ENCODE measurements at regions not wholly inside any gene's neighbourhood (a gene's known extent, or its start where the extent isn't known, plus 50 kb on each side); places are given as distances from the start of the nearest gene placed in this dataset.

DNA sequence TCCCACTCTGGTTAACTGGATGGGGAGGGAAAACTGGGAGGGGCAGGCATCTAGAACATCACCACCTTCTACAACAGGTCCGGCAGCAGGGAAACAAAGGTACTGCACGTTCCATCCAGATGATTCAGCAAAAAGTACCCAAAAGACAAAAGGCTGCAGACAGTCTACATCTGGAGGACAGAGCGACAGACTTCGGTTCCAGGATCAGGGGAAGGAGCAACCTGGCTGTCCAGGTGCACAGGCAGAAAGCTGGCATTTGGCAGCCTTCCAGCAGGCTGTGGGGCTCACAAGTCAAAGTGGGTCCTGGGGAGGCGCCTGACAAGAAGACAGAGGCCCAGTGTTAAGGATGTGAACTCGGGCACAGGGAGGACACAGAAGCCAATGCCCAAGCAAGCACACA is 202.9 kb downstream of the SUCLA2 start:
- H3K4me1 ChIP-seq (ENCODE audit: insufficient read depth, low read length): no peaks in the 10 kb centered on the region
- H3K9ac ChIP-seq (ENCODE audit: insufficient read depth, low read depth, low read length): no peak overlapping the region
- H3K9me3 ChIP-seq (ENCODE audit: low read length): peaks cover 10% of the 10 kb centered on the region
- ChIA-PET POLR2A (no interaction called here), CTCF (ENCODE audit: low intra/inter-chr PET ratio, low total read pairs) (no interaction called here)
- in situ Hi-C loops (cut with HindIII; ENCODE audit: extremely low pct_ligation_motif_present, low pct_unique_long_range_greater_than_20kb) (no loop called here), intact Hi-C loops (cut with micrococcal nuclease; ENCODE audit: unreplicated experiment) (loop anchor here (2.0 to 10.0 kb wide), 2 partner anchors 137 to 271 kb away; no protein-coding TSS in a partner anchor)
- no peak overlapping the region for H3K27ac ChIP-seq (ENCODE audit: extremely low read length, insufficient read depth, low read length)
- H2AFZ ChIP-seq (ENCODE audit: low read length): no peak overlapping the region
- H3K27me3 ChIP-seq (ENCODE audit: control insufficient read depth in 1 of 2, insufficient read depth in 2 of 2, low read length in 2 of 2): no peaks in the 10 kb centered on the region
- DNase-seq (ENCODE audit: low spot score) (no peak), ATAC-seq (no peak), FAIRE-seq (no peak)
- H3K4me3 ChIP-seq (replicated peaks in 1 of 3; ENCODE audit: insufficient read depth in 1 of 3, low read depth in 2 of 3, low read length in 3 of 3): no peak overlapping the region
- H3K79me2 ChIP-seq (ENCODE audit: insufficient read depth, low read length): no peaks in the 10 kb centered on the region
- no peaks in the 10 kb centered on the region for H3K36me3 ChIP-seq (replicated peaks in 1 of 2; ENCODE audit: control insufficient read depth in 1 of 2, insufficient read depth in 2 of 2, low read length in 2 of 2)
- no peaks in the 10 kb centered on the region for H4K20me1 ChIP-seq (ENCODE audit: insufficient read depth, low read length)
- TF ChIP-seq, protein P1, sequence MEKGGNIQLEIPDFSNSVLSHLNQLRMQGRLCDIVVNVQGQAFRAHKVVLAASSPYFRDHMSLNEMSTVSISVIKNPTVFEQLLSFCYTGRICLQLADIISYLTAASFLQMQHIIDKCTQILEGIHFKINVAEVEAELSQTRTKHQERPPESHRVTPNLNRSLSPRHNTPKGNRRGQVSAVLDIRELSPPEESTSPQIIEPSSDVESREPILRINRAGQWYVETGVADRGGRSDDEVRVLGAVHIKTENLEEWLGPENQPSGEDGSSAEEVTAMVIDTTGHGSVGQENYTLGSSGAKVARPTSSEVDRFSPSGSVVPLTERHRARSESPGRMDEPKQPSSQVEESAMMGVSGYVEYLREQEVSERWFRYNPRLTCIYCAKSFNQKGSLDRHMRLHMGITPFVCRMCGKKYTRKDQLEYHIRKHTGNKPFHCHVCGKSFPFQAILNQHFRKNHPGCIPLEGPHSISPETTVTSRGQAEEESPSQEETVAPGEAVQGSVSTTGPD (CRISPR knock-in tag; IDR thresholded peaks at IDR 0.05): no peak
- TF ChIP-seq ZBTB7B (CRISPR knock-in tag; IDR thresholded peaks at IDR 0.05) (no peak), MAFK (conservative IDR thresholded peaks at IDR 0.05 in 1 of 2, IDR thresholded peaks at IDR 0.05 in 1 of 2; ENCODE audit: low read length in 2 of 2) (peak; percentile 41 to 54; a peak in 3 of 4 replicates), DNMT3B (CRISPR knock-in tag; conservative IDR thresholded peaks at IDR 0.05) (no peak), MAFF (IDR thresholded peaks at IDR 0.05; ENCODE audit: low read depth, low read length) (0 out of 2 replicates have a peak, but pooled peaks have one; percentile 23), MAFG (CRISPR knock-in tag; IDR thresholded peaks at IDR 0.05) (no peak)
- TF ChIP-seq, protein P2, sequence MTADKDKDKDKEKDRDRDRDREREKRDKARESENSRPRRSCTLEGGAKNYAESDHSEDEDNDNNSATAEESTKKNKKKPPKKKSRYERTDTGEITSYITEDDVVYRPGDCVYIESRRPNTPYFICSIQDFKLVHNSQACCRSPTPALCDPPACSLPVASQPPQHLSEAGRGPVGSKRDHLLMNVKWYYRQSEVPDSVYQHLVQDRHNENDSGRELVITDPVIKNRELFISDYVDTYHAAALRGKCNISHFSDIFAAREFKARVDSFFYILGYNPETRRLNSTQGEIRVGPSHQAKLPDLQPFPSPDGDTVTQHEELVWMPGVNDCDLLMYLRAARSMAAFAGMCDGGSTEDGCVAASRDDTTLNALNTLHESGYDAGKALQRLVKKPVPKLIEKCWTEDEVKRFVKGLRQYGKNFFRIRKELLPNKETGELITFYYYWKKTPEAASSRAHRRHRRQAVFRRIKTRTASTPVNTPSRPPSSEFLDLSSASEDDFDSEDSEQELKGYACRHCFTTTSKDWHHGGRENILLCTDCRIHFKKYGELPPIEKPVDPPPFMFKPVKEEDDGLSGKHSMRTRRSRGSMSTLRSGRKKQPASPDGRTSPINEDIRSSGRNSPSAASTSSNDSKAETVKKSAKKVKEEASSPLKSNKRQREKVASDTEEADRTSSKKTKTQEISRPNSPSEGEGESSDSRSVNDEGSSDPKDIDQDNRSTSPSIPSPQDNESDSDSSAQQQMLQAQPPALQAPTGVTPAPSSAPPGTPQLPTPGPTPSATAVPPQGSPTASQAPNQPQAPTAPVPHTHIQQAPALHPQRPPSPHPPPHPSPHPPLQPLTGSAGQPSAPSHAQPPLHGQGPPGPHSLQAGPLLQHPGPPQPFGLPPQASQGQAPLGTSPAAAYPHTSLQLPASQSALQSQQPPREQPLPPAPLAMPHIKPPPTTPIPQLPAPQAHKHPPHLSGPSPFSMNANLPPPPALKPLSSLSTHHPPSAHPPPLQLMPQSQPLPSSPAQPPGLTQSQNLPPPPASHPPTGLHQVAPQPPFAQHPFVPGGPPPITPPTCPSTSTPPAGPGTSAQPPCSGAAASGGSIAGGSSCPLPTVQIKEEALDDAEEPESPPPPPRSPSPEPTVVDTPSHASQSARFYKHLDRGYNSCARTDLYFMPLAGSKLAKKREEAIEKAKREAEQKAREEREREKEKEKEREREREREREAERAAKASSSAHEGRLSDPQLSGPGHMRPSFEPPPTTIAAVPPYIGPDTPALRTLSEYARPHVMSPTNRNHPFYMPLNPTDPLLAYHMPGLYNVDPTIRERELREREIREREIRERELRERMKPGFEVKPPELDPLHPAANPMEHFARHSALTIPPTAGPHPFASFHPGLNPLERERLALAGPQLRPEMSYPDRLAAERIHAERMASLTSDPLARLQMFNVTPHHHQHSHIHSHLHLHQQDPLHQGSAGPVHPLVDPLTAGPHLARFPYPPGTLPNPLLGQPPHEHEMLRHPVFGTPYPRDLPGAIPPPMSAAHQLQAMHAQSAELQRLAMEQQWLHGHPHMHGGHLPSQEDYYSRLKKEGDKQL (CRISPR knock-in tag; IDR thresholded peaks at IDR 0.05; ENCODE audit: low read depth): no peak
- no TSS peak for BruUV-seq (replicated peaks)
- H3K4me2 ChIP-seq (ENCODE audit: low read depth, low read length): no peak overlapping the region
- 66% methylated on average over 6 of the region's 6 CpGs for WGBS (ENCODE audit: low lambda C conversion rate)

Measured in HepG2 (cell line).